HS-5 (cell line): ENCODE measurements at regions not wholly inside any gene's neighbourhood (a gene's known extent, or its start where the extent isn't known, plus 50 kb on each side); places are given as distances from the start of the nearest gene placed in this dataset.
A peak's percentile ranks its signal among the peaks of the same experiment; 100 is the strongest.
"Not testable (repeated sequence)": the region's sequence is repeated elsewhere in the genome, so short reads cannot be mapped to it uniquely, and the experiment has no call there.

Experiments
- DNase-seq: peaks from one replicate; pipeline ENCODE4 v3.0.0-alpha.2; 2012; ENCODE audit warnings: low read depth

DNA sequence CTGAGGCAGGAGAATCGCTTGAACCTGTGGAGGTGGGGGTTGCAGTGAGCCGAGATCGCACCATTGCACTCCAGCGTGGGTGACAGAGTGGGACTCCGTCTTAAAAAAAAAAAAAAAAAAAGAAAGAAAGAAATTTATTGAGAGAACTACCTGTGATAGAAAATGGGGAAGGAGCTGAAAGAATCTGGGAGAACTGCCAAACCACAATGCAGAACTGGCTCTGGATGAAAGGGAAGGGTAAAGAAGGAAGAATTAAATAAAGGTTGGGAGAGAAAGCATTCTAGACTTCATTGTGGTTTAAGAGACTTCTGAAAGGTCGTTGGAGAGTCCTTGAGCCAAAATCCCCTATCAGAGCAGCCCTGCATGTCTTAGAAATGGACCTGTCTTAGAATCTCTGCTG is 567.9 kb upstream of the HTR2C start:
- no peak for DNase-seq

- no peak for DNase-seq
Observed at GRCh38 chrX:114006664-114007063, 577.2 kb upstream of the HTR2C start.

GRCh38 chrX:113996781-113997180 is 587.1 kb upstream of the HTR2C start:
- DNase-seq, result no peak

- not testable (repeated sequence) for DNase-seq
Observed at GRCh38 chrX:113991720-113992119, 592.2 kb upstream of the HTR2C start.

DNA sequence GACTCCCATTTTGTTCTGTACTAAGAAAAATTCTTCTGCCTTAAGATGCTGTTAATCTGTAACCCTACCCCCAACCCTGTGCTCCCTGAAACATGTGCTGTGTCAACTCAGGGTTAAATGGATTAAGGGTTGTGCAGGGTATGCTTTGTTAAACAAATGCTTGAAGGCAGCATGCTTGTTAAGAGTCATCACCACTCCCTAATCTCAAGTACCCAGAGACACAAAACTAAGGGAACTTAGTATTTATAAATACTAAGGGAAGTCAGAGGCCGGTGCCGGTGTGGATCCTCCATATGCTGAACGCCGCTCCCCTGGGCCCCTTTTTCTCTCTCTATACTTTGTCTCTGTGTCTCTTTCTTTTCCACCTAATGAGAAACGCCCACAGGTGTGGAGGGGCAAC is 593.2 kb upstream of the HTR2C start:
- DNase-seq, result not testable (repeated sequence)

- DNase-seq, result not testable (repeated sequence)
Observed at GRCh38 chrX:113988315-113988935, 595.5 kb upstream of the HTR2C start.

DNA sequence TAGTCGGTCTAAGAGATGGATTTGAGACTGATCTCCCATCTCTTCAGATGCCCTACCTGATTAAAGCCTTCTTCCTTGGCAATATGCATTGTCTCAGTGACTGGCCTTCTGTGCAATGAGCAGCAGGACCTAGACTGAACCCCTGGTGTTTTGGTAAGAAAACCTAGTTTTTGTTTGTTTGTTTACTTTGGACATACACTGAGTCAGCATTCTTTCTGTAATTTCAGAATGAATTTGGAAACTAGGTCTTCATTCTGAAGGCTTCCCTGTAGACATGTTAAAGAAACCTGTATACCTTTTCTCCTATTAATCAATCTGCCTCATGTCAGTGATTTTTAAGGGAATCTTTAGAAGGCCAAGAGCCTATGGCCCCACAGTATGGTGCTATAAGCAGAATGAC is 597.5 kb upstream of the HTR2C start:
- DNase-seq, result no peak

DNA sequence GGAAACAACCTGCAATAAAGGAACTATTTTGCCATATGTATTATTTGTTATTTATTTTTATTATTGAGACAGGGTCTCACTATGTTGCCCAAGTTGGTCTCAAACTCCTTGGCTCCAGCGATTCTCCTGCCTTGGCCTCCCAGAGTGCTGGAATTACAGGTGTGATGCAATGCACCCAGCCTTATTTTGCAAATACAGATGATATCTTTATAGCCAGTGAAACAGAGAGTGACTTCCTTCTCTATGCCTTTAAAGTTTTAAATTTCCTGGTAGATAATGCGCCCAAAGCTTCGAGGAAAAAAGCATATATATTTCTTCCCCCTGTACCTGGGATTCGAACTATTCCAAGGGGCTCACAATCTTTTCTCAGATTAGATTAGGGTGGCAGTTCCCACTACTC is 601.1 kb upstream of the HTR2C start:
- DNase-seq, result no peak

GRCh38 chrX:113980953-113981352 is 602.9 kb upstream of the HTR2C start:
- no peak for DNase-seq

DNA sequence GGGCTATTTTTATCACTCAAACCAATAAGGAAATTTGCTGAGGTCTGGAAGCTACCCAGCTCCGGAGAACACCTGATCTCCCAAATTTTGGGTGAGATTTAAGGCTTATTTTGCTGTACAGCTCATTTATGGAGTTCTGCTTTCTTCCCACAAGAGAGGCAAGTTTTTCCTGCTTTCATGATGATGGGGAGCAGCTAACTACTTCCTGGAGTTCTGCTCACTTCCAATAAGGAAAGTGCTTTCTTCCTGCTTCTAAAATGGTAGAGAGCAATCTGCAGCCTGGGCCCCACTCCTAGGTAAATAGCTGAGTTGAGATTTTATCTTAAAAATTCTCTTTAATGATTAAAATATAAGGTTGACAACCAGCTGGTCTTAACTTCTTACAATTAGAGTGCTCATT is 606.0 kb upstream of the HTR2C start:
- DNase-seq, result no peak

- DNase-seq, result no peak
Observed at GRCh38 chrX:113975441-113975840, 608.4 kb upstream of the HTR2C start.

- no peak for DNase-seq
Observed at GRCh38 chrX:113974881-113975280, 609.0 kb upstream of the HTR2C start.

- DNase-seq, result no peak
Observed at GRCh38 chrX:113973706-113974105, 610.2 kb upstream of the HTR2C start.

GRCh38 chrX:113966791-113967190 is 617.1 kb upstream of the HTR2C start:
- DNase-seq, result no peak

GRCh38 chrX:113962343-113962742 is 621.5 kb upstream of the HTR2C start:
- no peak for DNase-seq

- no peak for DNase-seq
Observed at GRCh38 chrX:113959912-113960626, 623.8 kb upstream of the HTR2C start.

- DNase-seq, result no peak
Observed at GRCh38 chrX:113956936-113957335, 627.0 kb upstream of the HTR2C start.

DNA sequence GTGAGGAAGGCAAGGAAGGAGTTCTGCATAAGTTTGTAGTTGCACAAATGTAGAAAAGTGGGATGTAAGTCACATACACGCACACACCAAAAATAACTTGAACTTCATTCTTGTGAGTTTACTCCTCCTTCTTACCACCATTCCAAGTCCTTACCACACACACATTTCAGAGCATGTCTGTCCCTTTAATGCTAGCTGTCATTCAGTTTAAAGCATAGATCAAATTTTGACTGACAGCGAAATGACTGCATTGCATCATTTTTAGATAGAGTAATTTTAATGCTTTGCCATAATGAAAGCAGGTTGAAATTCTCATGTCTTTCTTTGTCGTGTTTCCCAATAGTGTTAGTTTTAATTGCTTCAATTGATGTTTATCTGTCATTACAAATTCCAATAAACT is 629.6 kb upstream of the HTR2C start:
- no peak for DNase-seq

GRCh38 chrX:113950081-113950678 is 633.7 kb upstream of the HTR2C start:
- no peak for DNase-seq

DNA sequence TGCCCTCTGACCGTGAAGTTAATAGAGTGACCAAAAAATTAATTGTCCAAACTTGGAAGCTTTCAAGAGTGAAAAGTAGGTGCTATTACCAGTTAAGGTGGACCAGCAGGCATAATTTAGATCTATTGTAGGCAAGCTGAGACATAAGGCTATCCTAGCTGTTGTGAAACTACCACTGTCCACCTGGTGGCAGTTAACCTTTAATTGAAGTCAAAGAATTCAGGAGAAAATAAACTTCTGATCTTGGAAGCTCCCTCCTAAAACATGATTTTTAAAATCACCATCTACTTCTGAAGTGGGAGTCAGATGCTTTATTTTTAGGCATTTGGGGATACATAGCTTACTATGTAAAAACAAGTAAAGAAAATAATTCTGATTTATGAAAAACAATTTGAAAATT is 636.3 kb upstream of the HTR2C start:
- DNase-seq, result no peak

GRCh38 chrX:113935518-113935917 is 648.4 kb upstream of the HTR2C start:
- DNase-seq, result no peak

DNA sequence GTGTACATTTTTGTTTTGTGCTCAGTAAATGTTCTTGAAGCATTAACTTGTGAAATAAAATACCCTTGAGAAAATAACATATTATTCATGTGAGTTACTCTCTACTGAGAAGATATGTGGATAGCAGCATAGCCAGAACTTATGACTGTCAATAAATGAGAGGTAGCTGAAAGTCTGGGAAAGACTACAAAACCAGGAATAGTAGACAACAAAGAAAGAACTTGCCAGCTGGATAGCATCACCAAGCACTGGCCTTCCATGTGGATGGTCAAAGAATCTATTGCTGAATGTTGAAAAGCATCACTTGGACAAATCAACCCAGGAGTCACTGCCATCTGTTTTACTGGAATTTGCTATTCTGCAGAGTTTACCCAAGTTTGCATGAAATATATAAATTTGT is 650.0 kb upstream of the HTR2C start:
- no peak for DNase-seq

- DNase-seq, result peak; percentile 14
Observed at GRCh38 chrX:113929004-113929403, 654.9 kb upstream of the HTR2C start.

GRCh38 chrX:113920661-113921060 is 663.2 kb upstream of the HTR2C start:
- DNase-seq, result no peak
